ENCODE measurements at regions not wholly inside any gene's neighbourhood (a gene's known extent, or its start where the extent isn't known, plus 50 kb on each side); places are given as distances from the start of the nearest gene placed in this dataset.

DNA sequence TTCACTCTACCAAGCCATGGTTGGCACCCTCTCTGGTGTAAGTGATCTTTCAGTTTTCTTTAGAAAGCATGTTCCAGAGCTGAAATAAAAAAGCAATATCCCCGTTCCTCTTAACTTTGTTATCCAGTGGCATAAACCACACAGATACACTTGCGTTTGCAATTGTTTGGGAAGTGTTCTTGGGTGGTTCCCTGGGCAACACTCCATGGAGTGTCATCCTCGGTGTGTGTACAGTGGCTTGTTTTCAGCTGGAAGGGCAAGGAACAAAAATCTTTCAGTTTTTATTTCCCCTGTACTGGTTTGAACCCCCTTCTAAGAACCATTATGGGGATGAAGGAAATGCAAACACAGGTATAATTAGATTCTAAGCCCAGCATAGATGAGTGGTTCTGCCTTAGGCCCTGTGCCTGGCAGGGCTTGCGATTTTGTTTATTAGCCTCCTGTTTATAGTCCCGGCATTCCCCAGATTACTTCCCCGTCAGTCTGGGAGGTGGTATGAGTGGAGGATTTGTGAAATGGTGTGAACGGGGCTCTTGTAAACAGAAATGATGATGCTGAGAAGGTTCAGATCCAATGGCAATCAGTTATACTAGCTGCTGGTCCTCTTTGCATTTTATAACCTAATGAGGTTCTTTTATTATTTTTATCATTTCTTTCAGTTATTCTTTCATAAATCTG lies 76.0 kb upstream of the CD180 start:
- DNase-seq (ENCODE audit: extremely low spot score), result no peak
- Histone ChIP-seq H3K36me3 (ENCODE audit: insufficient read depth) (no peaks in the 10 kb centered on the region), H3K27ac (ENCODE audit: low read depth) (no peak overlapping the region), H3K4me1 (ENCODE audit: insufficient read depth) (peaks cover 3% of the 10 kb centered on the region), H3K4me3 (ENCODE audit: low read depth, low read length) (no peak overlapping the region)
- WGBS, result 21% methylated on average over 7 of the region's 7 CpGs

DNA sequence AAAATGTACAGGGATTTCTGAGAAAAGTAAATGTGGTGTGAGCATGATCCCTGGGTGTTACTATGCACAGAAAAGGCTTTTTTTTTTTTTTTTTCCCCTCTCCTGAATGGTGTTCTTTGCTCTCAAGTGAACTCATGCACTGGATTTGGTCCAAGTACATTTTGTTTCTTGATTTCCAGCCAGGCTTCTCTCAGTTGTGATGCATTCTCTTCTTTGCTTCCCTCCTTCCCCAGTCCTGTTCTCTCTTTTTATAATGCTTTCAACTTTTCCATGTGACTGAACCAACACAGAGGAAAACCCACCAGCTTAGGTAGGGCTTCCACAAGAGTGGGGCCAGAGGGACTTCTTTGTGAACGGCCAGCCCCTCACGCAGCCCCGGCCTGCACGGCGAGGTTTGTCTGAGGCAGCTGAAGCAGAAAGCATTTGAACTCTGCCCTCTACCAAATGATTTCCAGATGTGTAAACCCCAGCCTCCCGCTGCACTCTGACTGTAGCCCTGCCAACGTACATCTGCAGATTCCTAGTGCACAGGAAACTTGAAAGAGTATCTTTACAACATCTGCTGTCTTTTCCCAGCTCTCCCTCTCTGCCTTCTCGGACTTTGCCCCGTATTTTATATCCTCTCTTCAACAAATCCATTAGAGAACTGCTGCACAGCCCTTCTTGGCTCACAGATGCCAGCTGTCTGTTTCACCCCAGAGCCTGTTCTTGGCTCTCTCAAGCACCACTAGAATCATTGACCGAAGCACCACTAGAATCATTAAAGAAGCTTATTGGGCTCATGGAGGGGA lies 71.8 kb upstream of the CD180 start:
- H3K4me3 ChIP-seq (ENCODE audit: low read depth, low read length), result no peak overlapping the region
- H3K36me3 ChIP-seq (ENCODE audit: insufficient read depth), result no peaks in the 10 kb centered on the region
- 8% methylated on average over 10 of the region's 10 CpGs for WGBS
- peak overlapping the region; percentile 86 for H3K27ac ChIP-seq (ENCODE audit: low read depth)
- peaks cover 3% of the 10 kb centered on the region for H3K4me1 ChIP-seq (ENCODE audit: insufficient read depth)
- DNase-seq (ENCODE audit: extremely low spot score), result peak; percentile 97

DNA sequence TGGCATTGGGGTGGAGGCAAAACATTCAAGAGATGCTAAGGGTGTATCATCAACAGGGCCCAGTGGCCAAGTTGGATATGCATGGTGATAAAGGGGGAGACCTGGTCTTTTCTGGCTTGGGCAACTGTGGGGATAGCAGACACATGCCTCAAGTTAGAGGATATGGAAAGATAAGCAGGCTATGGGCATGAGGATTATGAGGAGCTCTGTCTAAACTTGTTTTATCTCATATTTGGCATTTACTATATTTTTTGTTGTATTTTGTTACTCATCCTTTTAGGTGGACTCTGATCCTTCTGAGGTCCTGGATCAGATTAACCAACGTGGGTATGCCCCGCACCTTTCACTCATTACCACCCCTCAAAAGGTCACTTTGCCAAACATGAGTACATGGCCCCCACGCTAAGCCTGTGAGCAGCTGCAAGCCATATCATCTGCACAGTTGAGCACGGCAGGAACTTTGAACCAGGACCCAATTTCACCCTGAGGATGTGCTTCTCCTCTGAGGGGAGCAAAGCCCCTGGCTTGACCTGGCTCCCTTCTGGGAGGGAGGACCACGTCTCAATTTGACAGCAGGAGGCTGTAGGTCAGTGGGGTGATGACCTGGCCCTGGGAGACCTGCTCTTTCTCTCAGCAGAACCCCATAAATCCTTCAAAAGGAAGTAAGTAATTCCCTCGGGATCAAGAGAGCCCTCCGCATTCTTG lies 71.1 kb upstream of the CD180 start:
- DNase-seq (ENCODE audit: extremely low spot score), result no peak
- Histone ChIP-seq H3K27ac (ENCODE audit: low read depth) (peak overlapping the region; percentile 80), H3K36me3 (ENCODE audit: insufficient read depth) (no peaks in the 10 kb centered on the region), H3K4me3 (ENCODE audit: low read depth, low read length) (no peak overlapping the region), H3K4me1 (ENCODE audit: insufficient read depth) (peaks cover 3% of the 10 kb centered on the region)
- whole genome bisulfite sequencing, result 26% methylated on average over 7 of the region's 7 CpGs

DNA sequence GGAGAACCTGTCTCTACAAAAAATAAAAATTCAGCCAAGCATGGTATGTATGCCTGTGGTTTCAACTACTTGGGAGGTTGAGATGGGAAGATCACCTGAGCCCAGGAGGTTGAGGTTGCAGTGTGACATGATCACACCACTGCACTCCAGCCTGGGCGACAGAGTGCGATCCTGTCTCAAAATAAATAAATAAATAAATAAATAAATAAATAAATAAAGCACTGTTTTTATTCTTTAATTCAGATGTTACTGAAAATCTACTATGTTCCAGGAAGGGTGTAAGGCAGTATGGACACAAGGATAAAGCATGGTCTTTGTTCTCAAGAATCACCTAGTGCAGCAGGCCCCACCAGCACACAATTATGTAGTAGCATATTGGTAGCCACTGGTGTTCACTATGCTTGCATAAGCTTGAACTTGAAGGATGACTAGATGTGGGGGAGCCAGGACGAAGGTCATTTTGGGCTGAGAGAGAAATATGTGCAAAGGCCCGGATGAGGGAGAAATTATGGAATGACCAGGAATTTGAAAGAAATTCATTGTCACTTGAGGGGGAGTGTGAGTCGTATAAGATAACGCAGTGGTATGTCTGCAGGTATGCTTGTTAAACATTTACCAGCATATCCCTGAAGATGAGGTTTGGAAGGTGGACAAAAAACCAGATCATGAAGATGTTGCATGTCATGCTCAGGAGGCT lies 70.2 kb upstream of the CD180 start:
- Histone ChIP-seq H3K4me3 (ENCODE audit: low read depth, low read length) (no peak overlapping the region), H3K27ac (ENCODE audit: low read depth) (no peak overlapping the region), H3K4me1 (ENCODE audit: insufficient read depth) (peaks cover 3% of the 10 kb centered on the region), H3K36me3 (ENCODE audit: insufficient read depth) (no peaks in the 10 kb centered on the region)
- 94% methylated on average over 6 of the region's 6 CpGs for WGBS
- no peak for DNase-seq (ENCODE audit: extremely low spot score)

DNA sequence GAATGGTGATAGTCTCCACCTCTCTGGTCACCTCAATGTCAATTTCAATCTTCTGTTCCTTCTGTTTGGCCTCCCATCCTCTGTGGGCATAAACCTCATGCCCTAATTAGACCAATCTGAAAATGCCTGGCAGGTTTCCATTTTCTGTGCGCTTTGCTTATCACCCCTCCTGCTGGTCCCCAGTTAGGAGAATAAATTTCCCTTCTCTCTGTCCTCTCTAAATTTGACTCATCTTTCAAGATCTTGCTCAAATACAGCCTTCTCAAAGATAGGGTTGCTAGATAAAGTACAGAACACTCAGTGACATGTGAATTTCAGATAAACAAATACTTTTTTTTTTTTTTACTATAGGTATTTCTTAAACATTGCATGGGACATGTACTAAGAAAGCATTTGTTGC lies 69.4 kb upstream of the CD180 start:
- H3K27ac ChIP-seq (ENCODE audit: low read depth), result no peak overlapping the region
- no peak for DNase-seq (ENCODE audit: extremely low spot score)
- H3K4me3 ChIP-seq (ENCODE audit: low read depth, low read length), result no peak overlapping the region
- H3K4me1 ChIP-seq (ENCODE audit: insufficient read depth), result peaks cover 3% of the 10 kb centered on the region
- no peaks in the 10 kb centered on the region for H3K36me3 ChIP-seq (ENCODE audit: insufficient read depth)
- WGBS, result 66% methylated on average over 1 of the region's 1 CpG

DNA sequence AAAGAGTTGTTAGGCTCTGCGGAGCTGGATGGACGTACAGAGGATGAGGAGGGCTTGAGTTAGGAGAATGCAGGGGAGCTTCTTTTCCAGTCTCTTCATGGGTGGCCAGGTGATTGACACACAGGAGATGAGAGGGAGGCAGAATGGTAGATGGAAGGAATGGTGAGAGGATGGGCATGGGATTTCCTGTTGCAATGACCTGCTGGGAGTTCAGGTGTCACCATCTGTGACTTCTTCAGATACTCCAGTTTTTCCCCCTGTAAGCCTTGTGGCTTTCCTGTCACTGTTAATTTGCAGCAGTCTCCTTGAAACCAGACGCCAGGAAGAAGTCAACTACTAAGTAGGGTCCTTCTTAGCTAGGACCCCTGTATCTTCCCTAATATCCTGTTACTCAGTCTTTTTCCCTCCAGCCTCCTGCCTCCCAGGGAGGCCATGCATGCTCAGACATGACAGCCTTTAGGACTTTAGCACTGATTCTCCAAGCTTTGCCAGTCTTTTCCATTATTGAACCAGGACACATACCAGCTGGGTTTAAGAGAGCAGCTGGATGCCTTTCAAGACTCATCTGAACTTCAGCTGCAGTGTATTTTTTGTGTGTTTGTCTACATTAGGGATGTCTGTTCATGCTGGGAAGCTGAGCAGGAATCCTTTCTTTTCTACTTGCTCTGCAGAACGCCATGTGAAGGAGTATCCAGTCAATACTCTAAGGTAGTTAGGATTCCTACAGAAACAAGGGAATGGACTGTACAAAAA lies 67.2 kb upstream of the CD180 start:
- Histone ChIP-seq H3K36me3 (ENCODE audit: insufficient read depth) (no peaks in the 10 kb centered on the region), H3K27ac (ENCODE audit: low read depth) (no peak overlapping the region), H3K4me3 (ENCODE audit: low read depth, low read length) (no peak overlapping the region), H3K4me1 (ENCODE audit: insufficient read depth) (peaks cover under 1% of the 10 kb centered on the region)
- WGBS, result 90% methylated on average over 4 of the region's 4 CpGs
- DNase-seq (ENCODE audit: extremely low spot score), result no peak

DNA sequence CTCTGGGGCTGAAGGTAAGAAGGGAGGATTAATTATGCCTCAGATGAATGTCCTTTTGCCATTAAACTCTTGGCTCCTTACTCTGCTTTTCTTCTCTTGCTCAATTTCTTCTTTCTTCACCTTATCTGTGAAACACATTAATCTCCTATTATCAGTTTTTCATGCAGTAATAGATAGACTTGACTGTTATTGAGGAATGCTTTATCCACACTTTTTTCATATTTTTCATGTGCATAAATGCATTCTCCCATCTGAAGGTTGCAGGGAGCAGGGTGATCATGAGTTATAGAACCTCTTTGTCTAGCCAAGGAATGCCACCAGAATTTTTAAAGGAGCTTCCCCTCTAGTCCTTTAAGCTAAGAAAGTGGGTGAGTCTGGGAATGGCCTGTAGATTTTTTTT lies 66.4 kb upstream of the CD180 start:
- no peak overlapping the region for H3K4me3 ChIP-seq (ENCODE audit: low read depth, low read length)
- no peak overlapping the region for H3K27ac ChIP-seq (ENCODE audit: low read depth)
- no peak for DNase-seq (ENCODE audit: extremely low spot score)
- no peaks in the 10 kb centered on the region for H3K36me3 ChIP-seq (ENCODE audit: insufficient read depth)
- no peaks in the 10 kb centered on the region for H3K4me1 ChIP-seq (ENCODE audit: insufficient read depth)

DNA sequence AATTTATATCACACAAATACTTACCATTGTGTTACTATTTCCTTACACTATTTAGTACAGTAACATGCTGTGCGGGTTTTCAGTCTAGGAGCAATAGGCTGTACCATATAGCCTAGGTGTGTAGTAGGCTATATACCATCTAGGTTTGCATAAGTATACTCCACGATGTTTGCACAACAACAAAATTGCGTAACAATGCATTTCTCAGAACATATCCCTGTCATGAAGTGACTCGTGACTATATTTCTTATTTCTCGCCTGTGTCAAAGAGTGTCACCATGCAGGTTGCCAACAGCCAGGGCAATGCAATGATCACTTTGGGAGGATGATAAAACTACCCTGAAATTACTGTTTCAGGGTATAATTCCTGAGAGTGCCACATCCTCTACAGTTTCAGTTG lies 65.6 kb upstream of the CD180 start:
- WGBS, result 84% methylated on average over 5 of the region's 5 CpGs
- Histone ChIP-seq H3K4me3 (ENCODE audit: low read depth, low read length) (no peak overlapping the region), H3K4me1 (ENCODE audit: insufficient read depth) (peaks cover under 1% of the 10 kb centered on the region), H3K36me3 (ENCODE audit: insufficient read depth) (no peaks in the 10 kb centered on the region), H3K27ac (ENCODE audit: low read depth) (no peak overlapping the region)
- no peak for DNase-seq (ENCODE audit: extremely low spot score)

DNA sequence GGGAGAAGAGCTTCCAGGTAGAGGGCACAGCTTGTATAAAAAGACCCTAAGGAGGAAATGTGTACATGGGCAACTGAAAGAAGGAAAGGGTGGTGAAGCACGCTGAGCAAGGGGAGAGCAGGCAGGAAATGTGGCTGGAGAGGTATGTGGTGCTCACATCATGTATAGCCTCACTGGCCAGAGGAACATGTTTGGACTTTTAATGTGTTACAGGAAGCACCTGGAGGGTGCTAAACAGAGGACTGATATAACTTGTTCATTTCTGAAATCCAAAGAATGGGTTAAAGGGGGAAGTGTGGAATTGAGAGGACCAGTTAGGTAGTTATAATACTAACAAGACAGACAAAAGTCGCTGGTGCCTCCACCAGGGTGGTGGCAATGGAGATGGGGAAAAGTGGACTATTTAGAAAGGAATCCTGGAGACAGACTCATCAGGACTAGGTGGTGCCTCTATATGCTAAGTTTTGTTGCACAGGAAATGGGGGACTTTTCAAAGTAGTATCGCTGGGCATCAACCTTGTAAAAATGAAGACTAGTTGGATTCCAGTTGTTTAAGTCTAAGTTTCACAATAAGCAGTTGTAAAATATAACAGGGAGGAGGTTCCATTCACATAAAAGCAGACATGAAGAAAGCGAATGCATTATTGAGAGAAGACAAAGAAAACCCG lies 63.1 kb upstream of the CD180 start:
- Histone ChIP-seq H3K4me3 (ENCODE audit: low read depth, low read length) (no peak overlapping the region), H3K36me3 (ENCODE audit: insufficient read depth) (no peaks in the 10 kb centered on the region), H3K27ac (ENCODE audit: low read depth) (no peak overlapping the region), H3K4me1 (ENCODE audit: insufficient read depth) (peaks cover 1% of the 10 kb centered on the region)
- DNase-seq (ENCODE audit: extremely low spot score), result no peak
- WGBS, result 91% methylated on average over 5 of the region's 5 CpGs

DNA sequence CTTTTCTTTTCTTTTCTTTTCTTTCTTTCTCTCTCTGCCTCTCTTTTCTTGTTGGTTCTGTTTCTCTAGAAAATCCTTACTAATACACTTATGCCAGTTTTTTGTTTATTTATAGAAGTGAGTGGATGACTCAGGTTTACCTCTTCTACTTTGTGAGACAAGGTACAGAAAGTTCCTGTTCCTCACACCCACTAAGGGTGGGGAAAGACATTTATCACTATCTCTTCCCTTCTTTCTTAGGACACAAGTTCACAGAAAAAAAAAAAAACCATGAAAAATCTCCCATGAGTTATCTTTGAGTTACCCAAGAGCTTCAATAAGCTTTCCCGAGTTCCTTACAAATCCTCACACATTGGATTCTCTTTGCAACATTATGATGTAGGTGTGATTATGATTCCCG lies 60.9 kb upstream of the CD180 start:
- DNase-seq (ENCODE audit: extremely low spot score), result no peak
- no peaks in the 10 kb centered on the region for H3K36me3 ChIP-seq (ENCODE audit: insufficient read depth)
- no peak overlapping the region for H3K4me3 ChIP-seq (ENCODE audit: low read depth, low read length)
- WGBS, result 87% methylated on average over 2 of the region's 2 CpGs
- H3K4me1 ChIP-seq (ENCODE audit: insufficient read depth), result peaks cover 1% of the 10 kb centered on the region
- peak overlapping the region; percentile 59 for H3K27ac ChIP-seq (ENCODE audit: low read depth)

DNA sequence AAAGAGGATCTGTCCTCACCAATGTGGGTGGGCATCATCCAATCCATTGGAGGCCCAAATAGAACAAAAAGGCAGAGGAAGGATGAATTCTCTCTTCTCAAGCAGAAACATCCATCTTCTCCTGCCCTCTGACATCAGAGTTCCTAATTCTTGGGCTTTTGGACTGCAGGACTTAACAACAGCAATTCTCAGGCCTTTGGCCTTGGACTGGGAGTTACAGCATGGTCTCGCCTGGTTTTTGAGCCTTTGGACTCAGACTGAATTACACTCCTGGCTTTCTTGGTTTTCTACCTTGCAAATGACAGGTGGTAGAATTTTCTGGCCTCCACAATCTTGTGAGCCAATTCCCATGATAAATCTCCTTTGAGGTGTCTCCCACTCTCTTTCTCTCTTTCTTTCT lies 60.5 kb upstream of the CD180 start:
- H3K4me1 ChIP-seq (ENCODE audit: insufficient read depth), result peaks cover 1% of the 10 kb centered on the region
- H3K4me3 ChIP-seq (ENCODE audit: low read depth, low read length), result no peak overlapping the region
- WGBS, result 100% methylated on average over 1 of the region's 1 CpG
- no peak for DNase-seq (ENCODE audit: extremely low spot score)
- H3K36me3 ChIP-seq (ENCODE audit: insufficient read depth), result no peaks in the 10 kb centered on the region
- H3K27ac ChIP-seq (ENCODE audit: low read depth), result no peak overlapping the region

DNA sequence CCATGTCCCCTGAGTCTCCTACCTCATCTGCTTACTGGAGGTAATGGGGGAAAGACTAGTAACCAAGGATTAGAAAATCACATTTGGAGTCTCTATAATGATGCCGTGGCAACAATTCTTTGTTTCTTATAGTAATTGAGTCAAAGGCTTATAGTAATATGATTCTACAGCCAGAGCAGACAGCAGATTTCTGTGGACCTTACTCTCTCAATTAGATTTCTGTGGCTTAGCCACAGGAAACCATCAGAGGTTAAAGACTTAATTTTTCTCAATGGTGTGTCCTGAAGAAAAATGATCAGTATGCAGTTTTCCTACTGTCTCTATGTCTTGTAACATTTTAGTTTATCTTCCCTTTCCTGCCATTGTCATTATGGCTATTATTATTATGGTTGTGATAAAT lies 59.3 kb upstream of the CD180 start:
- DNase-seq (ENCODE audit: extremely low spot score), result no peak
- Histone ChIP-seq H3K4me3 (ENCODE audit: low read depth, low read length) (no peak overlapping the region), H3K27ac (ENCODE audit: low read depth) (no peak overlapping the region), H3K4me1 (ENCODE audit: insufficient read depth) (peaks cover 1% of the 10 kb centered on the region), H3K36me3 (ENCODE audit: insufficient read depth) (no peaks in the 10 kb centered on the region)
- 94% methylated on average over 1 of the region's 1 CpG for WGBS

DNA sequence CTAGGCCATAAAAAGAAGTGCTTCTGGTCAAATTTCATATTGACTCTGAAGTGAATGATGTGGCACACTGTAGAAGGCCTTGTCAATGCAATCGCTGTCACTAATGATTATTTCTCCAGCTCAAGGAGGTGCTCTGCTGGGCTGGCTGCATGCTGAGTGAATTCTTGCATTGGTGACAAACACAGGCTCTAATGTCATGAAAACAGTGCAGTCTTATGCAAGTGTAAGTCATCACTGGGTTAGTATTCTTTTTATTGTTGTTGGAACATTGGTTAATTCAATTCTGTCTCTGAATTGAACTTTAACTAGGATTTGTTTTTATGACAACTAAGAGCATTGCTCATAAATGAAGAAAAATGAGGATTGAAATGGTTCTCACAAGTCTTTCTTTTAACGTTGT lies 57.3 kb upstream of the CD180 start:
- no peak overlapping the region for H3K4me3 ChIP-seq (ENCODE audit: low read depth, low read length)
- no peak overlapping the region for H3K27ac ChIP-seq (ENCODE audit: low read depth)
- no peak for DNase-seq (ENCODE audit: extremely low spot score)
- peaks cover 1% of the 10 kb centered on the region for H3K4me1 ChIP-seq (ENCODE audit: insufficient read depth)
- WGBS, result 81% methylated on average over 2 of the region's 2 CpGs
- no peaks in the 10 kb centered on the region for H3K36me3 ChIP-seq (ENCODE audit: insufficient read depth)

Data from urinary bladder (tissue), 3 donors.